Left ventricle myocardium inferior (tissue), 1 donor: ENCODE measurements at regions not wholly inside any gene's neighbourhood (a gene's known extent, or its start where the extent isn't known, plus 50 kb on each side); places are given as distances from the start of the nearest gene placed in this dataset.
"Not testable (repeated sequence)": the region's sequence is repeated elsewhere in the genome, so short reads cannot be mapped to it uniquely, and the experiment has no call there.

Experiments
- DNase-seq: peaks from one replicate; pipeline ENCODE4 v3.0.0-alpha.2; 2020
- H3K27ac ChIP-seq: fragments of 200-600 bp; replicated peaks from 2 replicates; pipeline ENCODE4 v1.8.0; 2021
- H3K27me3 ChIP-seq: fragments of 200-600 bp; 2 replicates; pipeline ENCODE4 v1.8.0; 2021; ENCODE audit warnings: low read depth
- H3K36me3 ChIP-seq: fragments of 200-600 bp; 2 replicates; pipeline ENCODE4 v1.8.0; 2021
- H3K4me1 ChIP-seq: fragments of 200-600 bp; 2 replicates; pipeline ENCODE4 v1.8.0; 2021
- H3K4me3 ChIP-seq: fragments of 200-600 bp; 2 replicates; pipeline ENCODE4 v1.8.0; 2021; ENCODE audit warnings: mild to moderate bottlenecking, moderate library complexity
- H3K9me3 ChIP-seq: fragments of 200-600 bp; replicated peaks from 2 replicates; pipeline ENCODE4 v1.8.0; 2021
- intact Hi-C: fragments of 100-400 bp; cut with micrococcal nuclease; formaldehyde crosslinking; loops from one replicate; pipeline ENCODE4 v1.11.0; 2022
- TF ChIP-seq, protein P1 (sequence below): fragments of 200-600 bp; IDR thresholded peaks from 2 replicates; pipeline ENCODE4 v1.8.0; 2021; ENCODE audit warnings: antibody characterized with exemption, mild to moderate bottlenecking, borderline replicate concordance
- donor health status: DM: no; HTN: yes; CAD: no; lungs with severe emphysema.

DNA sequence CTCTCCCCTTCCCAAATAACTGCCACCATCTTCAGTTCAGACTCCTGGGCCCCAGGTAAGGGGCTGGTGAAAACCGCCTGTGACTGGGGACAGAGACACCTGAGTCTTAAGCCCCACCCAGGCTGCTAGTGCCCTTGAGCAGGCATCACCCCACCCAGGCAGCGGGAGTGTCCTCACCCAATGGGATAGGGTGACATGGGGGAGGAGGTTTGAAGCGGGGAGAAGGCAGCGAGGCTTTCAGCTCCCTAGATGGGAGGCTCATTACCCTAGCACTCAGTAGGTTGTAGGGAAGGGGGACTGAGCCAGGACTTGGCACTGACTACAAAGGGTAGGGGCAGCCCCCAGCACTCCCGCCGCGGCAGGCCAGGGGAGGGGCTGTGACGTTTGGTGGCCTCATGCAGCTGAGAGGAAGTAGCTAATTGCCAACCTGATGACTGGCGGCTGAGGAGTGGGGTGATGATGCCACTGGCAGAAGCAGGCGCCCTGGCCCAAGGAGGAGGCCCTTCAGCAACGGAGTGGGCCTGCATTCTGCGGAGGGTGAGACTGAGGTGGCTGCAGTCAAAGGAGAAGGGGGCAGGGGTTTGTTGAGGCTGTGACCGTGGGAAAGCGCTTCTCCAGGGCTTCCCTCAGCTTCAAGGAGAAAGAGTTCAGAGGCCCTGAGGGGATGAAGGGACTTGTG lies 126.9 kb downstream of the MRPL14 start:
- Histone ChIP-seq H3K4me1 (peaks cover 37% of the 10 kb centered on the region), H3K36me3 (no peaks in the 10 kb centered on the region), H3K9me3 (no peaks in the 10 kb centered on the region), H3K4me3 (no peak overlapping the region), H3K27me3 (peaks cover 52% of the 10 kb centered on the region), H3K27ac (no peak overlapping the region)
- no peak for DNase-seq
- intact Hi-C loops: no loop called here
- TF ChIP-seq, protein P1, sequence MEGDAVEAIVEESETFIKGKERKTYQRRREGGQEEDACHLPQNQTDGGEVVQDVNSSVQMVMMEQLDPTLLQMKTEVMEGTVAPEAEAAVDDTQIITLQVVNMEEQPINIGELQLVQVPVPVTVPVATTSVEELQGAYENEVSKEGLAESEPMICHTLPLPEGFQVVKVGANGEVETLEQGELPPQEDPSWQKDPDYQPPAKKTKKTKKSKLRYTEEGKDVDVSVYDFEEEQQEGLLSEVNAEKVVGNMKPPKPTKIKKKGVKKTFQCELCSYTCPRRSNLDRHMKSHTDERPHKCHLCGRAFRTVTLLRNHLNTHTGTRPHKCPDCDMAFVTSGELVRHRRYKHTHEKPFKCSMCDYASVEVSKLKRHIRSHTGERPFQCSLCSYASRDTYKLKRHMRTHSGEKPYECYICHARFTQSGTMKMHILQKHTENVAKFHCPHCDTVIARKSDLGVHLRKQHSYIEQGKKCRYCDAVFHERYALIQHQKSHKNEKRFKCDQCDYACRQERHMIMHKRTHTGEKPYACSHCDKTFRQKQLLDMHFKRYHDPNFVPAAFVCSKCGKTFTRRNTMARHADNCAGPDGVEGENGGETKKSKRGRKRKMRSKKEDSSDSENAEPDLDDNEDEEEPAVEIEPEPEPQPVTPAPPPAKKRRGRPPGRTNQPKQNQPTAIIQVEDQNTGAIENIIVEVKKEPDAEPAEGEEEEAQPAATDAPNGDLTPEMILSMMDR: no peak

DNA sequence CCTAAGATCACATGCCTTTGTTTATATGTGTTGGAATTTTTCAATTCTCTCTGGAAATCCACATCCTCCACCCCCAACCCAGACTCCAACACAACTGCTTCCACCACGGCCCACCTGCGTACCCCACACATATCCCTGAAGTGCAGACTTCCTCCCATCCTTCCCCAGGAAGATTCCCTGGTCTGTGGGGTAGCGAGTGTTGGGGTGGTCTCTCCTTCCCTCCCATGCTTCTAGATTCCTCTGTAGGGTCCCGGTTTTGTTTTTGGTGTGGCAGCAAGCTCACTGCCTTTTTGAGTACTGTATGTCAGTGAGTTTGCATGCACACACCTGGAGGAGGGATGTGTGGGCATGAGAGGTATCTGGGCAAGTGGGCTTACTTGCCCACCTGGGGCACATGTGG lies 127.6 kb downstream of the MRPL14 start:
- Histone ChIP-seq H3K9me3 (no peaks in the 10 kb centered on the region), H3K4me3 (no peak overlapping the region), H3K27me3 (peaks cover 45% of the 10 kb centered on the region), H3K4me1 (peaks cover 31% of the 10 kb centered on the region), H3K36me3 (no peaks in the 10 kb centered on the region), H3K27ac (no peak overlapping the region)
- intact Hi-C loops: no loop called here
- no peak for DNase-seq
- TF ChIP-seq, protein P1: no peak

- DNase-seq, H3K9me3 ChIP-seq, H3K27ac ChIP-seq, H3K36me3 ChIP-seq, H3K4me3 ChIP-seq, intact Hi-C loops: not testable (repeated sequence)
- Histone ChIP-seq H3K4me1 (peaks cover 28% of the 10 kb centered on the region), H3K27me3 (peaks cover 38% of the 10 kb centered on the region)
These were observed 128.5 kb downstream of the MRPL14 start for GRCh38 chr6:43998592-43999243.

DNA sequence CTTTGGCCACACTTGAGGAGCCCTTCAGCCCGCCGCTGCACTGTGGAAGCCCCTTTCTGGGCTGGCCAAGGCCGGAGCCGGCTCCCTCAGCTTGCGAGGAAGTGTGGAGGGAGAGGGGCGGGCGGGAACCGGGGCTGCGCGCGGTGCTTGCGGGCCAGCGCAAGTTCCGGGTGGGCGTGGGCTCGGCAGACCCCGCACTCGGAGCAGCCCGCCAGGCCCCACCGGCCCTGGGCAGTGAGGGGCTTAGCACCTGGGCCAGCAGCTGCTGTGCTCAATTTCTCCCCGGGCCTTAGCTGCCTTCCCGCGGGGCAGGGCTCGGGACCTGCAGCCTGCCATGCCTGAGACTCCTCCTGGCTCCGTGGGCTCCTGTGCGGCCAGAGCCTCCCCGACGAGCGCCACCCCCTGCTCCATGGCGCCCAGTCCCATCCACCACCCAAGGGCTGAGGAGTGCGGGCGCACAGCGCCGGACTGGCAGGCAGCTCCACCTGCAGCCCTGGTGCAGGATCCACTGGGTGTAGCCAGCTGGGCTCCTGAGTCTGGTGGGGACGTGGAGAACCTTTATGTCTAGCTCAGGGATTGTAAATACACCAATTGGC lies 129.2 kb downstream of the MRPL14 start:
- H3K36me3 ChIP-seq, intact Hi-C loops, H3K4me3 ChIP-seq, H3K27ac ChIP-seq, H3K9me3 ChIP-seq, DNase-seq: not testable (repeated sequence)
- Histone ChIP-seq H3K27me3 (peaks cover 32% of the 10 kb centered on the region), H3K4me1 (peaks cover 30% of the 10 kb centered on the region)

GRCh38 chr6:43997345-43997677 lies 129.9 kb downstream of the MRPL14 start:
- Histone ChIP-seq H3K27me3 (peaks cover 24% of the 10 kb centered on the region), H3K4me1 (peaks cover 26% of the 10 kb centered on the region), H3K27ac (no peak overlapping the region), H3K4me3 (no peak overlapping the region), H3K9me3 (no peaks in the 10 kb centered on the region), H3K36me3 (no peaks in the 10 kb centered on the region)
- TF ChIP-seq, protein P1: no peak
- intact Hi-C loops: no loop called here
- no peak for DNase-seq

DNA sequence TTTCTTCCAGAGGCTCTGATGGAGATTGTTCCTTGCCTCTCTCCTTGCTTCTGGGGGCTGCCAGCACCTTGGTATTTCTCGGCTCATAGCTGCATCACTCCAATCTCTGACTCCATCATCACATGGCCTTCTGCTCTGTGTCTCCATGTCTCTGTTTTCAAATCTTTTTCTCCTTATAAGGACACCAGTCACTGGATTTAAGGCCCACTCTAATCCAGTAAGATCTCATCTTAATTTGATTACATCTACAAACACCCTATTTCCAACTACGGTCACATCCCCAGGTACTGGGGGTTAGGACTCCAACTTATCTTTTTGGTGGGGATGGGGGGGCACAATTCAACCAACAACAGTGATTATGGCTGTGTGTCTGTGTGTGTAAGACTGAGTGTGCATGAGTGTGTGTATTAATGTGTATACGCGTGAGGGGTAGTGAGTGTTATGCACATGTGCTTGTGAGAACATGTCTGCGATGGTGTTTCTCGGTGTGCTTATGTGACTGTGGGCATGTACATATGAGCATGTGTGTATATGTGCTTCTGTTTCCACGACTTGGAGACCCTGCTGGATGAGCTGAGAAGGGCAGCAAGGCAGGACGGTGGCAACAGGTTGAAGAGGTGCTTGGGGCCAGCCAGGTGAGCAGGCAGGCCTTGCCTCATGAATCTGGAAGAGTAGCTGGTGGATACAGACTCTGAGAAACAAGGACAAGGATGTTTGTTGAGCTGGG lies 130.5 kb downstream of the MRPL14 start:
- Histone ChIP-seq H3K4me3 (no peak overlapping the region), H3K4me1 (peaks cover 26% of the 10 kb centered on the region), H3K27ac (no peak overlapping the region), H3K9me3 (no peaks in the 10 kb centered on the region), H3K27me3 (peaks cover 19% of the 10 kb centered on the region), H3K36me3 (no peaks in the 10 kb centered on the region)
- no peak for DNase-seq
- intact Hi-C loops: no loop called here
- TF ChIP-seq, protein P1: no peak
